Thoracic aorta (tissue), 2 donors: ENCODE measurements at regions not wholly inside any gene's neighbourhood (a gene's known extent, or its start where the extent isn't known, plus 50 kb on each side); places are given as distances from the start of the nearest gene placed in this dataset.

Experiments used
- ATAC-seq: fragments of 150-250 bp; one replicate; pipeline ENCODE4 v1.8.0; 2017; ENCODE audit warnings: low read depth; ENCODE audit not compliant: insufficient number of reproducible peaks, low FRiP score
- DNase-seq: peaks from one replicate; pipeline ENCODE4 v3.0.0-alpha.2; 2020; ENCODE audit warnings: low spot score
- H3K27ac ChIP-seq, 2 donors: fragments of 200-600 bp; sonication (generic); 1 replicate in 1 of 2; 2 replicates in 1 of 2; pipeline ENCODE4 v1.5.1; 2016; ENCODE audit warnings: mild to moderate bottlenecking in 2 of 2, moderate library complexity in 2 of 2
- H3K27me3 ChIP-seq: fragments of 200-600 bp; sonication (generic); replicated peaks from 2 replicates; pipeline ENCODE4 v1.6.0; 2016; ENCODE audit warnings: mild to moderate bottlenecking; ENCODE audit not compliant: insufficient read depth
- H3K36me3 ChIP-seq: fragments of 200-600 bp; sonication (generic); one replicate; pipeline ENCODE4 v1.5.1; 2016
- H3K4me1 ChIP-seq, 2 donors: fragments of 200-600 bp; sonication (generic); 1 replicate in 1 of 2; 2 replicates in 1 of 2; pipeline versions ENCODE4 v1.5.1 to v1.6.0; 2016; ENCODE audit warnings: low read depth in 2 of 2, mild to moderate bottlenecking in 1 of 2; ENCODE audit not compliant: control insufficient read depth in 1 of 2
- H3K4me3 ChIP-seq: fragments of 200-600 bp; sonication (generic); 2 replicates; pipeline ENCODE4 v1.5.1; 2016; ENCODE audit warnings: mild to moderate bottlenecking
- H3K9me3 ChIP-seq: fragments of 200-600 bp; sonication (generic); 2 replicates; pipeline ENCODE4 v1.5.1; 2016
- CTCF ChIP-seq: fragments of 200-600 bp; sonication (generic); IDR thresholded peaks from one replicate; pipeline ENCODE4 v1.5.1; 2019; ENCODE audit warnings: antibody characterized with exemption

GRCh38 chr11:69922596-69923111 lies 103.4 kb upstream of the FGF3 start:
- Histone ChIP-seq H3K36me3 (no peaks in the 10 kb centered on the region), H3K9me3 (no peaks in the 10 kb centered on the region), H3K4me3 (no peak overlapping the region), H3K27me3 (no peaks in the 10 kb centered on the region), H3K27ac (no peak overlapping the region), H3K4me1 (peaks cover 6 to 36% of the 10 kb centered on the region in 2 donors)
- DNase-seq: no peak
- no peak for TF ChIP-seq CTCF
- no peak for ATAC-seq

- ATAC-seq: no peak
- no peak for TF ChIP-seq CTCF
- Histone ChIP-seq H3K27me3 (no peaks in the 10 kb centered on the region), H3K9me3 (no peaks in the 10 kb centered on the region), H3K4me3 (no peak overlapping the region), H3K4me1 (peaks cover 6 to 31% of the 10 kb centered on the region in 2 donors), H3K36me3 (no peaks in the 10 kb centered on the region), H3K27ac (no peak overlapping the region)
- DNase-seq: no peak
Measured at GRCh38 chr11:69923196-69923595, 104.0 kb upstream of the FGF3 start.

- H3K27ac ChIP-seq: no peak overlapping the region
Measured at GRCh38 chr11:69923641-69924307, 104.6 kb upstream of the FGF3 start.

GRCh38 chr11:69924308-69925161 lies 105.3 kb upstream of the FGF3 start:
- no peak for TF ChIP-seq CTCF
- DNase-seq: no peak
- Histone ChIP-seq H3K36me3 (no peaks in the 10 kb centered on the region), H3K27me3 (no peaks in the 10 kb centered on the region), H3K4me3 (no peak overlapping the region), H3K27ac (no peak overlapping the region), H3K9me3 (no peaks in the 10 kb centered on the region), H3K4me1 (peaks cover 3 to 18% of the 10 kb centered on the region in 2 donors)
- no peak for ATAC-seq

More at GRCh38 chr11:69923641-69924307, 104.6 kb upstream of the FGF3 start:
- Histone ChIP-seq H3K4me1 (peaks cover 3 to 25% of the 10 kb centered on the region in 2 donors), H3K27me3 (no peaks in the 10 kb centered on the region), H3K4me3 (no peak overlapping the region), H3K9me3 (no peaks in the 10 kb centered on the region), H3K36me3 (no peaks in the 10 kb centered on the region)
- ATAC-seq (no peak), DNase-seq (no peak)
- no peak for TF ChIP-seq CTCF
